NCI-H1930 (cell line): ENCODE measurements at regions not wholly inside any gene's neighbourhood (a gene's known extent, or its start where the extent isn't known, plus 50 kb on each side); places are given as distances from the start of the nearest gene placed in this dataset.

Source experiments
- DNase-seq, 2 experiments: peaks; one replicate each; lab custom pipeline; 2025; lab: John Stamatoyannopoulos, UW

DNA sequence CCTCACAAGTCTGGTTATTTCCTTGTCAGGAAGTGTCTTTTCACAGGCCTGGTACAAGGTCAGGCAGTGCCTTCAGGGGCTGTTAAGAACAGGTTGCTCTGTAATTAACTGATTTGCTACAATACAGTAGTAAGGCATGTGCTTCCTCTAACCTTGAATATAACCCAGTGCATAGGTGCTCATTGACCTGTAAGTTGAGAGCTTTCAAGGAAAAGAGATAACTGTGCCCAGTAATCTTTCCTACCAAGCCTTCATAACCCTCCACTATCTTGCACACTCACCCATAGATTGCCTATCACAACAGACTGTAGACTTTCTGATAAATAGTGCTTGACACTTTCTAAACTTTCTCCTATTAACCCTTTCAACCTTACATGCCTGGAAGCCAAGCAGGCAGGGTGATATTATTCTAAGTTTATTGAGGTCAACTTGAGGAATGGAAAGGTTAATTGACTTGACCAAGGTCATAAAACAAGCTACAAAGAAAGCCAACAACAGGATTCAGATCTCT lies 148.1 kb downstream of the PPARGC1A start:
- no peak for DNase-seq

DNA sequence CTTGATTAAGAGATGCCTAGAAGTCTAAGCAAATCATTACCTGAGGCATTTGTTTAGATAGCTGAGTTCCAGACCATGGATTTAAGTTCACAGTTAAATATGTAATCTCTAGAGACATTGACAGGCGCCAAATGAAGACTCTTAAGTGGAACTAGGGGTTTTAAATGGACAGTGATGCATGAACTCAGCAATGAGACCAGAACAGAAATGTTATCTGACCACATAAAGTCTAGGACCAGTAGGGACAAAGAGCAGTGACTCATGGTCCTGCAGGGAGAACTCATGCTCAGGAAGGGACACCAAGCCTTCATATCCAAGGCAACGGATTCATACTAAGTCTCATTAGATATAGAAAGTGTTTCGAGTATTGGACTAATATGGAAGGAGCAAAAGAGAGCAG lies 152.3 kb downstream of the PPARGC1A start:
- DNase-seq, result no peak

DNA sequence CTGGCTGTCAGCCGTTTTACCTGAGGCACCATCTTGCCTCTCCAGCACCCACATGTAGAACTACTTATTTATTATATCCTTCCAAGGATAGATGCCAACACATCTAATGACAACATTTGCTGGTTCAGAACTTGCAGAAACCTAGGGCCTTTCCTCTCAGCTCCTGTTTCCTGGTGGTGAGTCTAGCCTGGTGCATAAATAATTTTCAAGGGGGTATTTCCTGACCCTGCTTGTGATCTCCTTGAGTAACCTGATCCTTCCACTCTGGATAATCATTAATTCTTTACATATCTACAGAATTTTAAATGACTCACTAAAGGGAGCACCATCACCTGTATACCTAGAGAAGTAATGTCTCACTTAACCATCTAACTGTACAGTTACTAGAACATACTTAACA lies 153.4 kb downstream of the PPARGC1A start:
- DNase-seq, result no peak

DNA sequence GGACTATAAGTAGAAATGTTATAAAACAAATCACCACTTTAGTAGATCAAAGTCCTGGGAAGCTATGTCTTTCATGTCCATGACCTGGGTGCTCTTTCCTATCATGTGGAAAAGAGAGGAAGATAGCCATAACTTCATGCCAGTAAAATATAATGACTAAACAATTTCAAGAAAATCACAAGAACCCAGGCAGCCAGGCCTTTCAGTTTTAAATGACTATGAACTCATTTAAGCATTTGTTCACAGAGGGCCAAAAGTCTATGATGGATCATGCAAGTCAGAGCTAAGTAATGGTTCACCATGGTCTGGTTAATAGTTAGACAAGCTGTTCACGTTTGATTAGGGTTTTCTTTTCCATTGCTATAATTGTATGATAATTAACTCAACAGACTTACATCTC lies 155.8 kb downstream of the PPARGC1A start:
- DNase-seq, result no peak

DNA sequence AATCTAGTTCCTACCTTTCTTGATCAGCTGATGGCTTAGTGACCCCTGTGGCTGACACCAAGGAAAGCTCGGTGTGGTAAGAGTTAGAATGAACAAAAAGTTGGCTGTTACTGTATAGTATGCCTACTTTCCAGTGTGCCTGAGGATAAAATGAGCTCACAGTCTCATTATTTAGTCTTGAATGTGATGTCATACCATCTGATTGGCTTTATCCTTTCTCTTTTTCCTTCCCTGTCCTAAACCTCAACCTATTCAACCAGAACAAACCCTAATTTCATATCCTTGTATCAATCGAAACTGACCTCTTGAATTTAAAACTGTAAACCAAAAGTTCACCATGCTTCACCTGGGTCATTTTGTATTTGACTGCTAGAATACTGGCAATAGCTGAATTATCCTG lies 156.4 kb downstream of the PPARGC1A start:
- no peak for DNase-seq

DNA sequence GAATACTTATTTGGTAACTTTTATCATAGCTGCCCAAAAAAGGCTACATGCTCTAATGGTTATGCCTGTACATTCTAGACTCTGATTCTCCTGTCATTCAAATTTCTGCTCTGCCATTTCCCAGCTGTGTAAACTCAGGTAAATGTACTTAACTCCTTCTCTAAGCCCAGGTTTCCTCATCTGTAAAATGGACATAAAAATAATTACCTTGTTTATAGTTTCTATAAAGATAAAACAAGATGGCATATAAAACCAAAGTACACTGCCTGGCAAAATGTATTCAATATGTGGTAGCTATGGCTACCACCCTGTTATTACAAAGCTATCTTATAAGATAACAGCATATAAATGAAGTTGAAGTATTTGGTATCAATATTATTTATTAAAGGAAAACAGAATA lies 158.8 kb downstream of the PPARGC1A start:
- no peak for DNase-seq

DNA sequence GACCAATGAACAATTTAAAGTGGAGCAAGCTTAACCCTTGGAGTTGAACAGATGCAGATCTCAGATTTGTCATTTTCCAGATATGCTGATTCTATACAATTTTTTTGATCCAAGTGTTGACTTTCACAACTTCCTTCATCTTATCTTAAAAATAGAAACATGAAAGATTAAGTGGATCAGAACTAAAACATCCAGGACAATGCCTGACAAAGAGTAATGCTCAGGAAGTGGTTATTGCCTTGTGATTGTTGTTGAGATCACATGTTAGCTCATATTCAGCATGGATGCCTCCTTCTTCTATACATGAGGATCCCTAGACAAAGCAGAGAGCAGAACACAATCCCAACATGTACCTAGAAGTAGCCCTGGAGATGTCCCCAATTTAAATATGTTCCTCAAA lies 160.9 kb downstream of the PPARGC1A start:
- no peak for DNase-seq

DNA sequence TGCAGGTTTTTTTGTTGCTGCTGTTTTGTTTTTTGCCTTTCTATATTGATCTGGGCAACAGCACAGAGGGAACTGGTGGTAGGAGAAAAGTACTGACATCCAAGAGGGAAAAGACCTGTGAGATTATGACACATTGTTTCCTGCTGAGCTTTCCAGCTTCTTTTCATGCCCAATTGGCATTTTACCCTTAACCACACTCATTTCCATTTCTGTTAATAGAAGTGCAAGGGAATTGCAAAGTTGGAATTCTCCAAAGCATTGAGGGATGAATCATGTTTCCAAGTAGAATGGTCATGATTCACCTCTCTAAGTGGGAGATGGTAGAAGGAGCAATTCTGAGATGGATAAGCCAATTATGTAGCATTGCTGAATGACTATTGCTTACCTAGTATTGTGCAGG lies 161.5 kb downstream of the PPARGC1A start:
- no peak for DNase-seq

DNA sequence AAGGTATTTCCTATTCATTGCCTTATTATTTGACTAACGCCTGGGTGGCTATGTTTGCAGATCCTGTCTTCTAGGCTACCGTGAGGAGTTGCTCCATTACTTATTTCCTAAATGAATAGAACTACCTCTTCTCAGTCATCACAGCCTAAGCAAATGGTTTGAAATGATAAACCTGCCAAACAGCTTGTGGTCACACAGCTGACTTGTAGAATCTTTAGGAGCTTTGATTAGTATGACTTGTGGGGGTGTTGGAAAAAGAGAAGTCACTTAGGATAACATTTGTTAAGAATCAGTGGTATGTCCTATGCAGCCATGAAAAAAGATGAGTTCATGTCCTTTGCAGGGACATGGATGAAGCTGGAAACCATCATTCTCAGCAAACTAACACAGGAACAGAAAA lies 169.3 kb downstream of the PPARGC1A start:
- no peak for DNase-seq

DNA sequence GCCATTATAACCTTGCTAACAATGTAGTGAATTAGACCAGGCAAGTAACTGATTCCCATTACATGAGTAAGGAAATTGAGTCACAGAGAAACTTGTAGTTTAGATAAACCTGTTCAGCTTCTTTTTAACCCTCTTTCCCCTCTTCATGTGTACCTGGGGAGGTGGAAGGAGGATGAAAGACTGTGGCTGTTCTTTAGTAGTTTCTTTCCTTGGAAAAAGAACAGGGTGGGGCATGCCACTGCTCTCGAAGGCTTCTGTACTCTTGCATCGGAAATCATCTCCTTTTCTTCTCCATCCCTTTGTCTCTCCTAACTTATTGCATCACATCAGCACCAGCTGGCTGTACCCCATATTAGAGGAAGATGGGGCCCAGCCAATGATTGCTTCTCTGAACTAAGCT lies 171.4 kb downstream of the PPARGC1A start:
- no peak for DNase-seq

DNA sequence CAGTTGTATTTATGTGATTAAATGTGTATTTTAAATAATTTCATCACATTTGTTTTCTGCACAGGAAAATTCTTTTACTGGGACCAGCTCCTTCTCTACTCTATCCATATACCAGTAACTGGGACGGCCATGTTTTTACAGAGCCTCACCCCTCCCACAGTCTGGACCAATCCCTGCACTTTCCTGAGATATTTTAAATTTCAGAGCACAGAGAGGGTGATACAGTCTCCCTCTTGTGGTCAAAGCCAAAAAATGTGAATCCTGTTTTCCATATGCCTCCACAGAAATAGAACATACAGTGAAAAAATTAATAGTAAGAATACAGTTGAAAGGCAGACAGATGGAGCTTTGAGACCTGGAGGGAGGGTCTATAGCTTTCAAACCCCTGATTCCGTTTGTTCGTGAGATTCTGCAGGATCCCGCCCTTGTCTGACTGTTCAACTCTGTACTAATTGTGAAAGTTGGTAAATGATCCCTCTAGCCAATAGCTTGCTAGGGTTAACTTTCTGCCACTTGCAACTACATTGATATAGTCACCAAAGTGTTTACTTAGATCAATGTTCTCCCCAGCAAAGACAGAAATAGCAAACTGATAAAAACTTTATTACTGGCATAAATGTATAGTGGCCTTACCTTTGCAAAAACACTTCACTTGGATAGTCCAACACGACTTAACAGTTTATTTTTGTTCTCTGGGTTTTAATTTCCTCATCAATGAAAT lies 172.2 kb downstream of the PPARGC1A start:
- no peak for DNase-seq

DNA sequence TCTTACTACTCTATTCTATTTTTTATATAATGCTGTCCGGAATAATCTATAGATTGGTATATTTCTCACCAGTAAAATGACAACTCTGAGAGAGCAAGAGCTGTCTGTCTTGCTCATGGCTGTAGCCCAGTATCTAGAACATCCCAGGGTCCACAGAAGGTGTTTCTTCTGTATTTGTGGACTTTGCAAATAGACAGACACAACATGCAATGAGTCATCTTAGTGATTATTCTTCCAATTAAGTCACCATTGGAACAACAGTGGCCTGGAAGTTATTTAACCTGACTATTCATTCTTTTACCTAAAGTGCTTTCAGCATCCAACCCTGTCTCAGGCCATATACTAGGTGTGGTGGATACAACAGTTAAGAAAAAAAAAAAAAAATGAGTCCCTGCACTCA lies 179.5 kb downstream of the PPARGC1A start:
- DNase-seq, result no peak

DNA sequence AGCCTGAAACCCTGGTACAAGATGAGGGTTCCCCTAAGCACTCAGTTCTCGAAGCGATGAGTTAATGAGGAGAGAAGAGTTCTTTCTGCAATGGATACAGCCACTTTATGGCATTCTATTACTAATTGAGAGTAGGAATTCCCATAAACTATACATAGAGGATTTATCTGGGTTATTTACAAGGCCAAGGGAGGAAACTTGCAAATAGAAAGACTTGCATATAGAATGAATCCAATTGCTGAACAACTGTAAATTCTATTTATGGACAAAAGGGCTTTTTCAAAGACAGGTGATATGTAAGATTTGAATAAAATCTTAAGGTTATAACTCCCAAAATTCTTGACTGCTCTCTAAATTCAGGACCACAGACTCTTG lies 182.2 kb downstream of the PPARGC1A start:
- DNase-seq, result no peak

DNA sequence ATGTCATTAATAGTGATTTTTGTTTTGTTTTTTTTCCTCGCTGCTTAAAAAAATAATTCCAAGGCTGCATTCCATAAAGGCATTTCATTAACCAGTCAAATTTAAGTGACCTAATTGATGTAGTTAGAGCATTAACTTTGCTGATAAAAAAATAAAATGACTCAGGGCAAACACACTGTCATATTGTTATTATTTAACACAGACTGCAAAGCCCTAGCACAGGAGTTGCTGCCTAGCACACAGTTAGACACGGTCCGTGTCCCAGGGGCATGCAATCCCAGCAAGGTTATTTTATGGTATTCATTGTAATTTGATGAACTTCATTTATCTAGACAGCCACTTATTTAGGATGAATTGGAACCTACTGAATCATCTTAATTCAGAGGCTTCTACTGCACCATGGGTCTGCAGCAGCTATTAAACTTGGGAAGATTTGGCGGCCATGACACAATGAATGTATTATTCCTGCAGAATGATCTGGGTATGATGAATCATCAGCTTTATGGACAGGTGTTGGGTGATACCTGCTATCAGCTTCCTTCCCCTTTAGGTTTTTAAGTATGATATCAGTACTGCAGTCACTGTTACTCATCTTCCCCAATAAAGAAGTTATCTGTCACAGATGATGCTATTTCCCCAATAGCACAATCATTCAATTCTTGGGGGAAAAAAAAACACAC lies 182.7 kb downstream of the PPARGC1A start:
- no peak for DNase-seq

DNA sequence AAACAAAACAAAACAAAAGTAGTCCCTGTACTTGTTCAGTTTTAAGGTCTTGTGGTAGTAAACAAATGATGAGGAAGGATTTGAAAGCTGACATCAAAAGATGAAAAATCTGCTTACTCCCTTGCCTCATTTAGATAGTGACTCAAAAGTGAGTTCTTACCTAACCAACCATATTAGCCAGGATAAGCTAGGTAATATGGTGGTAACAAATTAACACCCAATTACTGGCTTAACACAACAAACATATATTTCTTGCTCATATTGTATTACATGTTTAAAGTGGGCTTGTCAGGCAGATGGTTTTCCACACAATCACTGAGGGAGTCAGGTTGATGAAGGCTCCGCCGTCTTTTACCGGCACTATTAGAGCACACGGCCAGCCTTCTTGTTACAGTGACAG lies 189.7 kb downstream of the PPARGC1A start:
- DNase-seq, result no peak

DNA sequence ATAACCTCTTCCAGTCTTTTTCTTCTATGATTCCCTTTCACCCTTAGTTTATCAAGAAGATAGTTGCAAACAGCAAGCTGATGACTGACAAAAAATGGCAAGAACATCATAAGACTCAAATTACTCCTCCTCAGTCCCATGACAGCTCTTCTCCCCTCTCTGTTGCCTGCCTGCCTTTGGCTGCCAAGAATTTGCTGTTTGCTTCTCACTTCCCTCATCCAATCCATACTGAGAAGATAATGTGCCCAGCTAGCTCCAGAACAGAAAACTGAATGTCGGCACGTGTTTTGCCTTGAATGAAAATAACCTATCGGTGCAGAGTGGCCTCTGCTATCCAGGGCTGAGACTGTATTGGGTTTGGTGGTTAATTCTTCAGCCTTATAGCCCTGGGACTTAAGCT lies 192.1 kb downstream of the PPARGC1A start:
- no peak for DNase-seq

DNA sequence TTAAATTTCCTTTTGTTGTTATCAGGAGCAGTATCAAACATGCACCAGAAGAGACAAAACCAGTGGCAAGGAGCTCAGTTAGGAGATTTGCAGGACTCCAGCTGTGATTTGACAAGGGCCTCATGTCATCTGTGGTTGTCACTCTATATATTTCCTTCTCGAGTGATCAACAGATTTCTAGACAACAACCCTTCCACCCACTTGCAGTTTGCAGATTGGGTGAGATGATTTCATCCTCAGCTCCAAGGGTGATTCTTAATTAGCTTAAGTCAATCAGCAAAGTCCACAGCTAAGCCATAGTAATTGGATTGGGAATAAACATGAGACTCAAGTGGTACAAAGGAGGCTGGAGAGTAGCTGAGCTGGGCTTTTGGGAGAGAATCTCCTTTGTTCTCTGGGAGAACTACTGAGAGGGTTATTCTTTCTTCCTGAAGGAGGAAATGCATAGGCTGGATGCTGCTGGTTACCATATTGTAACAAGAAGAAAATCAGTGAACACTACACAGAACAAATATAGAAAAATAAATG lies 192.8 kb downstream of the PPARGC1A start:
- no peak for DNase-seq

DNA sequence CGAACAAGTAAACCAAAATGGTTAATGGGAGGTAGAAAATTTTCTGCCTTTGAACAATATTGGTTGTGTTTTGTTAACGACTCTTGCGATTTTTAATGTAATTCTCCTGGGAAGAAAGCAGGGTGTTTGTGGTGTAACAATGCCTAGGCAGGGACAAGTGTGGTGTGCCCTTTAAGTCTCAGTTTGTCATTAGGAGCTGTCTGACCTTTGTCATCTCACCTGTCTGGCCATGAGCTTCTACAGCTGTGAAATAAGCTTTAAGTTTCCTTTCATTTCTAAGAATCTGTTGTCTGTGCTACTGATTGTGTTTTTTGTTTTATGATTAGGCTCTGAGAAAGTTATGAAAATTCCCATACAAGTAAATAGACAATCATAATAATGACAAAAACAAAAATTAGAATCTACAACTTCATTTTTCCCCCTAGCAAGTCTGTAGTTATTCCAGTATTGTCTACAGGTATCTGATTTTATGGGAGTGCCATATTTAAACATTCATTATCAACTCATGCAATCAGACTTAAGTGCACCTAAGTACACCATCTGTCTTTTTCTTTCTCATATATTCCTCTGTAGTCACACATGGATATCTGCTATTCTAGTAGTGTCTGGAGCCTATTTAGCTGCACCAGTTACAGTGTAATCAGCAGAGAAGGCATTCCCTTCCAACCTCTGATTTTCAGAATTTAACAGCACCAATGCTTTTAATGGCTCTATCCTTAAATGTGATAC lies 203.5 kb downstream of the PPARGC1A start:
- DNase-seq, result no peak

DNA sequence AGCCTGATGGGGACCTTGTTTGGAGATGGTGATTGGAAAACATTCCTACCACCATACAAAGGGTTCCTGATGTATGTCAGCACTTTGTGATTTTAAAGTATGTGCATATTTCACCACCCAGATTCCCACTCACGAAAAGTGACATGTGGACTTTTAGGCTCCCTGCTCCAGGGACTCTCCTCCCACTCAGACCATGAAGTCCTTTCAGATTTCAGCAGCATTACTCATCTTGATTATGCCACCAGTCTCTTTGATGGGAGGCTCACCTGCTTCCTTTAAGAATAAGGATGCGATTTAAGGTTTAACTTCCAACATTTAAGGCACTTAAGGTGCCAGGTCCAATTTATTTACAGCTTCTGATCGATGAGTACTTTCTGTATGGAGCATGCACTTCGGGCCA lies 204.4 kb downstream of the PPARGC1A start:
- DNase-seq, result no peak

DNA sequence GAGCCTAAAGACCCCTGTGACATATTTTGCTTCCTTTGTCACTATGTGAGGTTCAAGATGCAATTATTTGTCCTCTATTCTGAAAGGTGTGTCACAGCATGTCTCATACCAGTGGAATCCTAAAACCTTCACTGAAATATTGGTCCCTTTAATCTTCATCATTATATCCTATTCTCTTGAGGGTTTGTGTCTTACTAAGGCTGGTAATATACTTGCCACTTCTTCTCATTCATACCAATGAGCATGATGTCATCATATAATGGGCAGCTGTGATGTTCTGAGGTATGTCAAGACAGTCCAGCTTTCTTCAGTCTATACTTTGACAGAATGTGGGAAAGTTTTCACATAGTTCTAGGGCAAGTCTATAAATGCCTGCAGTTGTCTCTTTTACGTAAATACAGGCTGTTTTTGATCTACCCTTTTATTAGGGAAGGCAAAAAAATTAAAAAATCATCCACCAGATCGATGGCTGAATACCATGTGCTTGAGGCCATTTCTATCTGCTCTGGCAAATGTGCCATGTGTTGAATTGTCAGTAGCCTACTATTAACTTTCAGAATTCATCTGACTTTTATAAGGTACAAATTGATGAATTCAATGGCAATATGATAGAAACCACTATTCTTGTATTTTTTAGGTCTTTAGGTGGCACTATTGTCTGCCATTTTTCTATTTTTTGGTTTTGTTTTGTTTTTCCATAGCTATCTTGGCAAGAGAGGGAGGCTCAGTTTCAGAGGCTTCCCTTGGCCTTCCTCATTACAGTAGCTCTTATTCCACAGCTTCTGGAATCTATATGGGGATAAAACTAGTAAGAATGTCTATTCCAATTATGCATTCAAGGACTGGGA lies 209.0 kb downstream of the PPARGC1A start:
- DNase-seq, result no peak

DNA sequence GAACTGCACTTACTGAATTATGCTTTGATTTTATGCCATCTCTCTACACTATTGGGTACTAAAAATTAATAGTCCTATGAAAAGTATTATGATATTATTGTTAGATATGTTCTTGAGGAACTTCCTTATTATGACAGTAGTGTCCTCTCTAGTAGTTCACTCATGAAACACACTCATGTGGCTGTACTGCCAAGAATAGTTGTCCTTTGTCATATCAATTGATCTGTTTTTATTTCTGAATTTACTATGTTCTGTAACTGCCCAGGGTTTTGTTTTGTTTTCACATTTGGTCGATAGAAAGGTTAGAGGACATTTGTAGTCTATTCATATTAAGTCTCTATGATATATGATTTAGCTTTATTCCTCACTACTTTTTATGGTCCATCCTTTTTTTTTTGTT lies 215.2 kb downstream of the PPARGC1A start:
- DNase-seq, result no peak

DNA sequence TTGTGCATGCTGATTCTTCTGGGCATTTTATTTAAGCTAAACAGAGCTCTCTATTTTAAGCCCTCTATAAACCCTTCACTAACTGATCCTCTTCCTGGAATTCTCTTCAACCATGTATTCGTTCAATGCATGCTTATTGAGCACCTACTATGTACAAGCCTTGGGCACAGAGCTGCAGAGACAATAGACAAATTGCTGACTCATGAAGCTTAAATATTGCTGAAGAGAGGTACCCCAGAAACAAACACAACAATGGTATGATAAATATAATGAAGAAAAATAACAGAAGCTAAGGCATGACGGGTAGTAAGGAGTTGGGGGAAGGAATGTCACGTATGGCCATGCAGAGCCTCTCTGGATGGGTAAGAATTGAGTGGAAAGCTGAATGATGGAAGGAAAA lies 222.2 kb downstream of the PPARGC1A start:
- no peak for DNase-seq
